ENCODE measurements at regions not wholly inside any gene's neighbourhood (a gene's known extent, or its start where the extent isn't known, plus 50 kb on each side); places are given as distances from the start of the nearest gene placed in this dataset.

GRCh38 chr4:62771983-62772557 lies 1571.9 kb downstream of the ADGRL3 start:
- no peak overlapping the region for H3K4me3 ChIP-seq (replicated peaks; ENCODE audit: low read depth, low read length)
- no peak for TF ChIP-seq CTCF (IDR thresholded peaks at IDR 0.05; ENCODE audit: low read depth, low read length, missing control alignments)
- DNase-seq (ENCODE audit: extremely low read depth, low read depth), result no peak

GRCh38 chr4:62740296-62740695 lies 1540.2 kb downstream of the ADGRL3 start:
- no peak for DNase-seq (ENCODE audit: extremely low read depth, low read depth)
- no peak overlapping the region for H3K4me3 ChIP-seq (replicated peaks; ENCODE audit: low read depth, low read length)
- no peak for TF ChIP-seq CTCF (IDR thresholded peaks at IDR 0.05; ENCODE audit: low read depth, low read length, missing control alignments)

GRCh38 chr4:62717154-62717553 lies 1517.0 kb downstream of the ADGRL3 start:
- no peak for DNase-seq (ENCODE audit: extremely low read depth, low read depth)
- no peak overlapping the region for H3K4me3 ChIP-seq (replicated peaks; ENCODE audit: low read depth, low read length)
- TF ChIP-seq CTCF (IDR thresholded peaks at IDR 0.05; ENCODE audit: low read depth, low read length, missing control alignments), result no peak

- H3K4me3 ChIP-seq (replicated peaks; ENCODE audit: low read depth, low read length), result no peak overlapping the region
- no peak for TF ChIP-seq CTCF (IDR thresholded peaks at IDR 0.05; ENCODE audit: low read depth, low read length, missing control alignments)
- DNase-seq (ENCODE audit: extremely low read depth, low read depth), result no peak
These were observed 1511.4 kb downstream of the ADGRL3 start for GRCh38 chr4:62711575-62711974.

GRCh38 chr4:62709618-62710252 lies 1509.6 kb downstream of the ADGRL3 start:
- TF ChIP-seq CTCF (IDR thresholded peaks at IDR 0.05; ENCODE audit: low read depth, low read length, missing control alignments), result no peak
- DNase-seq (ENCODE audit: extremely low read depth, low read depth), result no peak
- no peak overlapping the region for H3K4me3 ChIP-seq (replicated peaks; ENCODE audit: low read depth, low read length)

- H3K4me3 ChIP-seq (replicated peaks; ENCODE audit: low read depth, low read length), result no peak overlapping the region
- no peak for DNase-seq (ENCODE audit: extremely low read depth, low read depth)
- TF ChIP-seq CTCF (IDR thresholded peaks at IDR 0.05; ENCODE audit: low read depth, low read length, missing control alignments), result no peak
These were observed 1506.3 kb downstream of the ADGRL3 start for GRCh38 chr4:62706423-62706822.
